ENCODE measurements at regions not wholly inside any gene's neighbourhood (a gene's known extent, or its start where the extent isn't known, plus 50 kb on each side); places are given as distances from the start of the nearest gene placed in this dataset.

- TF ChIP-seq POLR2A (IDR thresholded peaks at IDR 0.05; ENCODE audit: low read depth, low read length): no peak
- no peak for TF ChIP-seq POLR2AphosphoS5 (IDR thresholded peaks at IDR 0.05; ENCODE audit: low read depth, low read length)
- TF ChIP-seq TAF1 (IDR thresholded peaks at IDR 0.05; ENCODE audit: borderline replicate concordance, low read depth, low read length): no peak
Observed at GRCh38 chr13:76596216-76596615, 290.0 kb downstream of the KCTD12 start.
